H1 (cell line): ENCODE measurements at regions not wholly inside any gene's neighbourhood (a gene's known extent, or its start where the extent isn't known, plus 50 kb on each side); places are given as distances from the start of the nearest gene placed in this dataset.

Source experiments
- CTCF ChIA-PET: fragments of 300-600 bp; sonication (Branson Sonifier 250); formaldehyde crosslinking; loops from one replicate; lab custom pipeline; 2021; ENCODE audit not compliant: partially characterized antibody; lab: Charles Lee
- POLR2A ChIA-PET: fragments of 300-600 bp; sonication (Branson Sonifier 250); formaldehyde crosslinking; loops from one replicate; lab custom pipeline; 2021; ENCODE audit warnings: inconsistent platforms; ENCODE audit not compliant: partially characterized antibody; lab: Charles Lee
- DNase-seq, 2 experiments: peaks; one replicate each; pipeline versions ENCODE4 v3.0.0 to v3.0.0-alpha.2; 2010 to 2022; ENCODE audit warnings: low spot score in 2 of 2, low read depth in 1 of 2, mixed read lengths in 1 of 2
- FAIRE-seq: peaks from 2 replicates; lab custom pipeline; 2011; peaks lifted over from hg19 to GRCh38; lab: Jason Lieb, UNC
- H2AFZ ChIP-seq: 2 replicates; pipeline ENCODE4 v1.8.1; 2012; ENCODE audit warnings: low read length, inconsistent platforms
- H2AK5ac ChIP-seq: 2 replicates; pipeline ENCODE4 v1.6.1; 2013; ENCODE audit warnings: low read depth, low read length
- H2BK120ac ChIP-seq: replicated peaks from 2 replicates; pipeline ENCODE3; 2013; ENCODE audit warnings: low read depth, low read length, inconsistent platforms
- H2BK12ac ChIP-seq: 2 replicates; pipeline ENCODE4 v1.6.1; 2013; ENCODE audit warnings: low read depth, low read length
- H2BK15ac ChIP-seq: 2 replicates; pipeline ENCODE4 v1.6.1; 2013; ENCODE audit warnings: low read length
- H2BK20ac ChIP-seq: 2 replicates; pipeline ENCODE4 v1.6.1; 2013; ENCODE audit warnings: low read length
- H2BK5ac ChIP-seq: 2 replicates; pipeline ENCODE4 v1.6.1; 2013; ENCODE audit warnings: low read depth, low read length
- H3K14ac ChIP-seq: 2 replicates; pipeline ENCODE4 v1.6.1; 2013; ENCODE audit warnings: inconsistent platforms; ENCODE audit not compliant: insufficient read length
- H3K18ac ChIP-seq: 2 replicates; pipeline ENCODE4 v1.6.1; 2013; ENCODE audit warnings: low read length; ENCODE audit errors: extremely low read depth
- H3K23ac ChIP-seq: 2 replicates; pipeline ENCODE4 v1.6.1; 2013; ENCODE audit warnings: inconsistent platforms; ENCODE audit not compliant: insufficient read length
- H3K23me2 ChIP-seq: 2 replicates; pipeline ENCODE4 v1.6.1; 2013; ENCODE audit warnings: low read depth, low read length
- H3K27ac ChIP-seq: 2 replicates; pipeline ENCODE4 v1.6.1; 2011; ENCODE audit warnings: low read depth, low read length, inconsistent platforms
- H3K27me3 ChIP-seq, 4 experiments: replicated peaks in 1 of 4; 1 replicate in 1 of 4; 2 replicates in 3 of 4; pipeline versions ENCODE4 v1.6.1 to v1.8.1; 2011 to 2013; ENCODE audit warnings: low read length in 3 of 4, mild to moderate bottlenecking in 3 of 4, inconsistent platforms in 2 of 4, mixed read lengths in 2 of 4, moderate library complexity in 1 of 4; ENCODE audit not compliant: control insufficient read depth in 3 of 4, insufficient read depth in 3 of 4; ENCODE audit errors: extremely low read depth in 1 of 4
- H3K36me3 ChIP-seq, 4 experiments: 2 replicates each; pipeline versions ENCODE4 v1.6.1 to v1.8.1; 2011 to 2013; ENCODE audit warnings: mild to moderate bottlenecking in 4 of 4, low read length in 3 of 4, moderate library complexity in 2 of 4, control low read depth in 1 of 4, inconsistent platforms in 1 of 4; ENCODE audit not compliant: insufficient read depth in 4 of 4, control insufficient read depth in 2 of 4
- H3K4ac ChIP-seq: replicated peaks from 2 replicates; pipeline ENCODE3; 2013; ENCODE audit warnings: low read length, low read depth, mixed read lengths, inconsistent platforms; ENCODE audit not compliant: insufficient read length
- H3K4me1 ChIP-seq, 4 experiments: replicated peaks in 1 of 4; 1 replicate in 1 of 4; 2 replicates in 3 of 4; pipeline versions ENCODE4 v1.6.1 to v1.8.1; 2011 to 2013; ENCODE audit warnings: low read length in 3 of 4, inconsistent platforms in 2 of 4, mixed read lengths in 1 of 4; ENCODE audit not compliant: insufficient read depth in 4 of 4, control insufficient read depth in 3 of 4
- H3K4me2 ChIP-seq, 2 experiments: 2 replicates each; pipeline versions ENCODE4 v1.6.1 to v1.8.1; 2011 to 2013; ENCODE audit warnings: low read depth in 2 of 2, low read length in 2 of 2, control low read depth in 1 of 2, inconsistent platforms in 1 of 2, mild to moderate bottlenecking in 1 of 2; ENCODE audit not compliant: insufficient read depth in 1 of 2
- H3K4me3 ChIP-seq, 4 experiments: fragments of 200-600, 300-600 bp in 1 of 4; sonication (generic), shearing (Covaris generic), sonication (Bioruptor Twin) in 1 of 4; 2 replicates each; pipeline versions ENCODE4 v1.5.1 to v1.8.1; 2011 to 2016; ENCODE audit warnings: low read length in 4 of 4, low read depth in 3 of 4, control low read depth in 2 of 4, inconsistent platforms in 2 of 4, mild to moderate bottlenecking in 2 of 4, mixed read lengths in 1 of 4, moderate library complexity in 1 of 4; ENCODE audit not compliant: insufficient read depth in 2 of 4; ENCODE audit errors: extremely low read depth in 1 of 4
- H3K56ac ChIP-seq: replicated peaks from 2 replicates; pipeline ENCODE3; 2013; ENCODE audit warnings: low read depth, mild to moderate bottlenecking, mixed read lengths, low read length, inconsistent platforms; ENCODE audit not compliant: insufficient read length
- H3K79me1 ChIP-seq: 2 replicates; pipeline ENCODE4 v1.6.1; 2013; ENCODE audit warnings: low read depth, low read length, control low read depth
- H3K79me2 ChIP-seq, 2 experiments: 2 replicates each; pipeline versions ENCODE4 v1.6.1 to v1.8.1; 2012 to 2013; ENCODE audit warnings: low read length in 2 of 2, mild to moderate bottlenecking in 2 of 2, inconsistent platforms in 1 of 2; ENCODE audit not compliant: insufficient read depth in 2 of 2, control insufficient read depth in 1 of 2
- H3K9ac ChIP-seq, 4 experiments: replicated peaks in 1 of 4; 1 replicate in 1 of 4; 2 replicates in 3 of 4; pipeline versions ENCODE4 v1.6.1 to v1.8.1; 2011 to 2013; ENCODE audit warnings: low read depth in 3 of 4, low read length in 3 of 4, control low read depth in 2 of 4, mild to moderate bottlenecking in 2 of 4, moderate library complexity in 2 of 4, inconsistent platforms in 1 of 4; ENCODE audit errors: extremely low read depth in 1 of 4
- H3K9me3 ChIP-seq, 2 experiments: 2 replicates each; pipeline versions ENCODE4 v1.6.1 to v1.8.1; 2012 to 2013; ENCODE audit warnings: mild to moderate bottlenecking in 2 of 2, moderate library complexity in 2 of 2, control low read depth in 1 of 2, inconsistent platforms in 1 of 2, low read depth in 1 of 2, low read length in 1 of 2, mixed read lengths in 1 of 2; ENCODE audit not compliant: insufficient read depth in 2 of 2
- H4K20me1 ChIP-seq, 2 experiments: replicated peaks in 1 of 2; 2 replicates each; pipeline versions ENCODE3 to v1.8.1; 2011 to 2013; ENCODE audit warnings: inconsistent platforms in 2 of 2, low read length in 2 of 2, mild to moderate bottlenecking in 1 of 2; ENCODE audit not compliant: insufficient read depth in 2 of 2, control insufficient read depth in 1 of 2
- H4K5ac ChIP-seq: 2 replicates; pipeline ENCODE4 v1.6.1; 2013; ENCODE audit warnings: low read length, low read depth, mixed read lengths, inconsistent platforms; ENCODE audit not compliant: insufficient read length
- H4K8ac ChIP-seq: 2 replicates; pipeline ENCODE4 v1.8.0; 2013; ENCODE audit warnings: mild to moderate bottlenecking, moderate library complexity, low read length, inconsistent platforms; ENCODE audit not compliant: insufficient read depth; ENCODE audit errors: extremely low read depth
- H4K91ac ChIP-seq: replicated peaks from 2 replicates; pipeline ENCODE3; 2013; ENCODE audit warnings: low read length, mixed read lengths, inconsistent platforms; ENCODE audit not compliant: insufficient read length
- BCL11A ChIP-seq, 2 experiments: IDR thresholded peaks; one replicate each; pipeline ENCODE4 v1.6.1; 2011; ENCODE audit warnings: low read depth in 2 of 2, low read length in 2 of 2, mild to moderate bottlenecking in 2 of 2
- EZH2 ChIP-seq: fragments of 200-600 bp; sonication (generic); IDR thresholded peaks from 2 replicates; pipeline ENCODE4 v1.7.1; 2012; ENCODE audit warnings: low read depth, mild to moderate bottlenecking, moderate library complexity, low read length, inconsistent platforms; ENCODE audit not compliant: severe bottlenecking
- GABPA ChIP-seq: IDR thresholded peaks from 2 replicates; pipeline ENCODE4 v1.6.1; 2011; ENCODE audit warnings: mild to moderate bottlenecking, low read length, moderate library complexity, borderline replicate concordance; ENCODE audit not compliant: insufficient read depth
- KDM1A ChIP-seq: fragments of 200-600, 300-600 bp; sonication (generic); IDR thresholded peaks from 2 replicates; pipeline ENCODE4 v1.7.1; 2016; ENCODE audit warnings: mild to moderate bottlenecking, low read length, borderline replicate concordance
- KDM5A ChIP-seq: fragments of 200-600 bp; IDR thresholded peaks from 2 replicates; pipeline ENCODE4 v1.7.1; 2012; ENCODE audit warnings: mild to moderate bottlenecking, low read length, inconsistent platforms, mixed read lengths
- SIN3A ChIP-seq, 2 experiments: IDR thresholded peaks in 1 of 2; conservative IDR thresholded peaks in 1 of 2; 2 replicates each; pipeline ENCODE4 v1.6.1; 2011 to 2012; ENCODE audit warnings: low read length in 2 of 2, improper control_type of control experiment in 1 of 2, low read depth in 1 of 2, mild to moderate bottlenecking in 1 of 2
- TAF1 ChIP-seq: IDR thresholded peaks from 2 replicates; pipeline ENCODE4 v1.6.1; 2011; ENCODE audit warnings: mild to moderate bottlenecking, low read depth, low read length
- WGBS, 2 experiments: shearing (Covaris generic) in 1 of 2; methylation state at CpG; one replicate each; pipeline versions ENCODE4 v1.1.6 to v1.1.7; 2013 to 2015; ENCODE audit warnings: low lambda C conversion rate in 2 of 2, mixed read lengths in 2 of 2, inconsistent platforms in 1 of 2, low coverage in 1 of 2, missing lambda C conversion rate in 1 of 2; ENCODE audit not compliant: insufficient replicate concordance in 2 of 2, insufficient coverage in 1 of 2, insufficient read length in 1 of 2; ENCODE audit errors: extremely low coverage in 1 of 2, missing lambda C conversion rate in 1 of 2; 5-methylcytosine and 5-hydroxymethylcytosine counted together

DNA sequence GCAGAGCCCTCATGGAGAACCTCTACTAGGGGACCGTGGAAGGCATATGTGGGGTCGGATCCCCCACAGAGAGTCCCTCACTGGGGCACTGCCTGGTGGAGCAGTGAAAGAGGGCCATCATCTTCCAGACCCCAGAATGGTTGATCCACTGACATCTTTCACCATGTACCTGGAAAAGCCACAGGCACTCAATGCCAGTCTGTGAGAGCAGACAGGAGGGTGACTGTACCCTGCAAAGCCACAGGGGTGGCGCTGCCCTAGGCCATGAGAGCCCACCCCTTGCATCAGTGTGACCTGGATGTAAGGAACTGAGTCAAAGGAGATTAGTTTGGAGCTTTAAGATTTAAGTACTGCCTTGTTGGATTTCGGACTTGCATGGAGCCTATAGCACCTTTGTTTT lies 1276.7 kb upstream of the PRMT6 start:
- Histone ChIP-seq H3K23ac (no peak overlapping the region), H2BK12ac (no peak overlapping the region), H2BK15ac (no peak overlapping the region), H3K79me2 (no peaks in the 10 kb centered on the region), H2AFZ (no peak overlapping the region), H3K18ac (no peak overlapping the region), H3K4me3 (no peak overlapping the region), H3K14ac (no peak overlapping the region), H4K8ac (no peak overlapping the region), H3K23me2 (no peaks in the 10 kb centered on the region), H2BK5ac (no peak overlapping the region), H3K56ac (no peak overlapping the region), H3K9me3 (0 out of 4 replicates have a peak, but pooled peaks cover 2 to 6% of the 10 kb centered on the region in 2 experiments), H3K27me3 (no peaks in the 10 kb centered on the region), H3K4me1 (no peaks in the 10 kb centered on the region), H4K91ac (no peak overlapping the region), H2BK120ac (no peak overlapping the region), H2BK20ac (no peak overlapping the region), H3K79me1 (no peaks in the 10 kb centered on the region), H3K4me2 (no peak overlapping the region), H3K36me3 (no peaks in the 10 kb centered on the region), H3K9ac (no peak overlapping the region), H3K27ac (no peak overlapping the region), H2AK5ac (no peak overlapping the region), H3K4ac (no peak overlapping the region), H4K5ac (no peak overlapping the region), H4K20me1 (no peaks in the 10 kb centered on the region)
- 98% methylated on average over 4 of the region's 4 CpGs; no CpG with 5 or more reads in 1 of the 2 experiments for WGBS, 2 experiments
- FAIRE-seq (no peak), DNase-seq (no peak)
- POLR2A ChIA-PET, result no interaction called here
- CTCF ChIA-PET, result no interaction called here
- no peak for TF ChIP-seq GABPA
- TF ChIP-seq KDM5A, result no peak
- TF ChIP-seq SIN3A (conservative IDR thresholded peaks at IDR 0.05 in 1 of 2, IDR thresholded peaks at IDR 0.05 in 1 of 2; ENCODE audit: low read depth in 1 of 2, low read length in 2 of 2), result no peak
- no peak for TF ChIP-seq BCL11A (IDR thresholded peaks at IDR 0.05; ENCODE audit: low read depth in 2 of 2, low read length in 2 of 2)
- no peak for TF ChIP-seq KDM1A
- TF ChIP-seq TAF1, result no peak
- no peak for TF ChIP-seq EZH2
